Bronchial epithelial cell (primary cell): ENCODE measurements at regions not wholly inside any gene's neighbourhood (a gene's known extent, or its start where the extent isn't known, plus 50 kb on each side); places are given as distances from the start of the nearest gene placed in this dataset.
A peak's percentile ranks its signal among the peaks of the same experiment; 100 is the strongest.

Experiments
- DNase-seq: peaks from one replicate; pipeline ENCODE4 v3.0.0-alpha.2; 2010; ENCODE audit warnings: low read depth
- FAIRE-seq: peaks from 2 replicates; lab custom pipeline; 2011; peaks lifted over from hg19 to GRCh38; lab: Jason Lieb, UNC
- H3K27me3 ChIP-seq: 2 replicates; pipeline ENCODE4 v1.5.1; 2011; ENCODE audit warnings: low read length; ENCODE audit not compliant: control insufficient read depth, insufficient read depth
- H3K36me3 ChIP-seq: 2 replicates; pipeline ENCODE4 v1.5.1; 2011; ENCODE audit warnings: low read length; ENCODE audit not compliant: control insufficient read depth, insufficient read depth
- H3K4me3 ChIP-seq: 2 replicates; pipeline ENCODE4 v1.5.1; 2011; ENCODE audit warnings: mild to moderate bottlenecking, low read depth, low read length, control low read depth
- CTCF ChIP-seq: IDR thresholded peaks from 2 replicates; pipeline ENCODE4 v1.5.1; 2011; ENCODE audit warnings: mild to moderate bottlenecking, moderate library complexity, low read length, control low read depth, inconsistent platforms; ENCODE audit not compliant: insufficient read depth, severe bottlenecking

GRCh38 chr15:79163395-79163794 lies 72.8 kb upstream of the RASGRF1 start:
- no peaks in the 10 kb centered on the region for H3K27me3 ChIP-seq
- DNase-seq (no peak), FAIRE-seq (no peak)
- H3K4me3 ChIP-seq, result no peak overlapping the region
- TF ChIP-seq CTCF, result no peak
- no peaks in the 10 kb centered on the region for H3K36me3 ChIP-seq

- FAIRE-seq (no peak), DNase-seq (no peak)
- Histone ChIP-seq H3K36me3 (no peaks in the 10 kb centered on the region), H3K4me3 (no peak overlapping the region), H3K27me3 (no peaks in the 10 kb centered on the region)
- no peak for TF ChIP-seq CTCF
These were observed 71.4 kb upstream of the RASGRF1 start for GRCh38 chr15:79161837-79162508.

GRCh38 chr15:79160211-79160610 lies 69.6 kb upstream of the RASGRF1 start:
- Histone ChIP-seq H3K36me3 (no peaks in the 10 kb centered on the region), H3K4me3 (no peak overlapping the region), H3K27me3 (no peaks in the 10 kb centered on the region)
- DNase-seq (no peak), FAIRE-seq (no peak)
- TF ChIP-seq CTCF, result no peak

DNA sequence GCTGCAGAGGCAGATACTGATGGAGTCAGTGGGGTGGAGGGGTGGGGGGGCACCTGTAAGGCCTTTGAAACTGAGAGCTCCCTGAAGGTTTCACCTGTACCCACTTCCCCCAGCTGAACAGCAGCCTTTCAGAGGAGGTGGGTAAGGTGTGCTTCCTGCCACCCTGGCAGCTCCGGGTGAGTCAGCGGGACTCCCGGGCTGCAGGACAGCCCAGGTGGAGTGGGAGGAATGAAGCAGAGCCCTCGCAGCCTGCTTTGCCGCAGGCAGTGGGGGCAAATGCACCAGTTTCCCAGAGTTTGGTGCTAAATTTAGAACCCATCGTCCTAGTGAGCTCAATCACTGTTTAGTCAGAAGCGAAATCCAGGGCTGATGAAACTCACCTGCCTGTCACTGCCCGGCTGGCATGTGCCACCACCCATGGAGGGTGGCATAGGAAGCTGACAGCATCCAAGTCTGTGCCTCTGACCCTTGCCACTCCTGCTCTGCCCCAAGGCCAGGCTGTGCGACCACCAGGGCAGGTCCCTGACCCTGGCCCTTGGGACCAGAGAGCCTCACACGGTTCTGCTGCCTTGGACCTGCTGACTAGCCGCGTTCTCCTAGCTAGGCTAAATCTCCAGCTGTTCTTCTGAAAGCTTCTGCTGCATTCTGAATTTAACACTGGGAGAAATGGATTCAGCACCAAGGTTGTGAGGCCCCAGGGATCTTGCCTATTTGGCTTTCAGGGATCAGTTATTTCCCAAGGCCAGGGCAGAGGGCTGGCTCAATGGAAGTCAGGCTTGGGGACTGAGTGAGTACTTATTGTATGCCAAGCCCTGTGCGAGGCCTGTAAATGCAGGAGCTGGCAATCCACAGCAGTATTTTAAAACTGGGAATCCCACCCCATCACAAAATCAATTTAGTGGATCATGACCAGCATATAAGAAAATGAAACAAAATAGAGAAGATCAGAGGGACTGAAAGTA lies 67.3 kb upstream of the RASGRF1 start:
- Histone ChIP-seq H3K27me3 (peaks cover 2% of the 10 kb centered on the region), H3K36me3 (no peaks in the 10 kb centered on the region), H3K4me3 (no peak overlapping the region)
- FAIRE-seq (no peak), DNase-seq (peak; percentile 35)
- no peak for TF ChIP-seq CTCF

DNA sequence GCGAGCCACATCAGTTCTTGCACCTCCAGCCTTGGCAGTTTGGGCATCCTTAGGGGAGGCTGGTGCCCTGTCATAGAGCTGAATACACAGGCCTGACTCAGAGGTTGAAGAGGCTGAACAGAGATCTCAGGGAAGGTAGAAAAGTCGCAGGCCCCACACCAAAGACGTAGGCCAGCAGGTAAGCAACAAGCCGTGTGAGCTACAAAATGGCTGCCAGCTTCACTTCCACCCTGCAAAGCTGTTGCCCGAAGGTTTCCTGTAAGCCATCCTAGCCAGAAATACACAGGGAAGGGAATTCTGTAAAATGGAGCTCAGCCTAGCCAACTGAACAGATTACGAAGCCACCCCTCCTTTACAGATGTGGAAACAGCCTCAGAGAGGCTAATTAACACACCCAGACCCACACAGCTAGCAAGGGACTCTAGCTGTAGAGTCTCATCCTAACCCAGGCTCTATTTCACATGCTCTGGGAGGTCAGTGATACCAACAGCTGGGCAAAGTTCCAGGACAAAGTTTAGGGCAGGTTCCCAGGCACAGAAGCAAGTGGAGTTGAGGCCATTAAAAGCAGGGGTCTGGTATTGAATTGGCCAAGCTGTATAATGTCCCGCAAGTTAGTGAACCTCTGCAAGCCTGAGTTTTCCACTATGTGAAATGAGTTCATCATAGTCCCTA lies 66.3 kb upstream of the RASGRF1 start:
- no peak for FAIRE-seq
- Histone ChIP-seq H3K4me3 (no peak overlapping the region), H3K36me3 (no peaks in the 10 kb centered on the region), H3K27me3 (peaks cover 2% of the 10 kb centered on the region)
- TF ChIP-seq CTCF, result no peak
- DNase-seq, result no peak
